Pons (tissue), 1 donor: ENCODE measurements at regions not wholly inside any gene's neighbourhood (a gene's known extent, or its start where the extent isn't known, plus 50 kb on each side); places are given as distances from the start of the nearest gene placed in this dataset.
A peak's percentile ranks its signal among the peaks of the same experiment; 100 is the strongest.

Experiments
- DNase-seq: peaks from one replicate; pipeline ENCODE4 v3.0.0-alpha.2; 2016; ENCODE audit warnings: low spot score

DNA sequence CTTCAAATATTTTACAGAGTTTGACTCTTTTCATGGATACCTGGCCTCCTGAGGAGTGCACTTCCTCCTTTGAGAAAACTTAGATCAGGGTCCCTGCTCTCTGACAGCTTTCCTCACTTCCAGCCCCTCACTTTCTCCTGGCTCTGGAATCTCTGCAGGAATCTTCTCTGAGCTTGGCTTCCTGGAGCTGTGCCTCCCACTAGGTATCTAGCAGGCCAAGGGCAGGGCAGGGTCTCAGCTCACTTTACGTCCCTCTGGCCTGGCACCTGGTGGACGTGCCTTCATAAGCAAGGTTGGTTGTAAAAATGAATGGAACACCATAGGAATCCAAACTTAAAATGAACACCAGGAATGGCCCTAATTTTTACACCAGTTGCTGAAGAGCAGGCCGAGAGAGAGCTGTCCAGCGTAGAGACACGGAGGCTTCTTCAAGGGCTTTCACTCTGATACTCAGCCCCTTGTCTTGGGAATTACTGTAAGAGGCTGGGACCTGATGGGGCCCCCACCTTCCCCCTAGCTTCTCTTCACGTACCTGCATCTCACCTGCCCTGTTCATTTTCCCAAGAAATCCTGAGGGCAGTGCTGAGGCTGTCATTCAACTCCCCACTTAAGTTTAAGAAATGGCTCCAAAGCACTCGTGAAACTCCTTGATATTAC is 426.9 kb upstream of the ID2 start:
- no peak for DNase-seq

DNA sequence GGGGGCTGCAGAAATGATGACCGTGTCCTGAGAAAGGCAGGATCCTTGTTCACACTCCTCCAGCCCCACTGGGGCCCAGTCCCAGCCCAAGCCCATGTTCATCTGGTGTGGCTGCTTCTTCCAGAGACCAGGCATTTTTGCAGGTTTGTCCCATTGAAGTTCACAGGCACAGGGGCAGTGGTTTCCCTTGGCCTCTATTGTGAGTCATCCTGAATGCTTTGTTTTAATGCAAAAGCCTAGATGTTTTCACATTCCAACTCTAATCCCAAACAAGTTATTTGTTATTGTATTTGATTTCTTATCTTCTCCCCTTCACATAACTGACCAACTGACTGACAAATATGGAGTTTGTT is 426.4 kb upstream of the ID2 start:
- no peak for DNase-seq

DNA sequence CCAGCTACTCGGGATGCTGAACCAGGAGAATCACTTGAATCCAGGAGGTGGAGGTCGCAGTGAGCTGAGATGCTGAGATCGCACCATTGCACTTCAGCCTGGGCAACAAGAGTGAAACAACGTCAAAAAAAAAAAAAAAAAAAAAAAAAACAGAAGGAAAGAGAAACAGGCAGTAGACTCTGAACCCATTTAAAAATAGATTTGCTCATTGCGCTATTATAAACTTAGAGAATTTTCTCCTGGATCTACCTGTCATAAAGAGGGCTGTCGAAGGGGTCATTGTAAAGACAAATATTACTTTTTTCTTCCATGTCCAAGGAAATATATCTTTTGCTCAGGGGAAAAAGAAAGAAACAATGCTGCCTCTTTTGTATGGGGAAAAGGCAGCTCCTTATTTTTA is 425.0 kb upstream of the ID2 start:
- DNase-seq, result no peak

DNA sequence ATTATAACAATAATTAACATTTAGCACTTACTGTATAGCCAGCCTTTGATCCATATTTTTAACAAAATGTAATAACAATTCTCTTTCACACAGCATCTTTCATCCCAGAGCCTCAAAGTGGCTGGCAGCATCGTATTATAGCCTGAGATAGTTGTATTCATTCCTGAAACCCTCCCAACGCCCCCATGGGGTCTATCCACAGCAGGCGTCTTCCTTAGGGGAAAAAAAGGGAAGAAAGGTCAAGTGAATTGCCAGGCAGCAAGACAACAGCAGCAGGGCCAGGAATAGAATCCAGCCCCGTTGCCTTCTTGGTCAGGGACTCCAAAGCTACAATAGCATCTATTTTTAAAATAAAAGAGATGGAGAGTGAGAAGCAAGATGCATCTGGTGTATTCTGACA is 424.4 kb upstream of the ID2 start:
- no peak for DNase-seq

DNA sequence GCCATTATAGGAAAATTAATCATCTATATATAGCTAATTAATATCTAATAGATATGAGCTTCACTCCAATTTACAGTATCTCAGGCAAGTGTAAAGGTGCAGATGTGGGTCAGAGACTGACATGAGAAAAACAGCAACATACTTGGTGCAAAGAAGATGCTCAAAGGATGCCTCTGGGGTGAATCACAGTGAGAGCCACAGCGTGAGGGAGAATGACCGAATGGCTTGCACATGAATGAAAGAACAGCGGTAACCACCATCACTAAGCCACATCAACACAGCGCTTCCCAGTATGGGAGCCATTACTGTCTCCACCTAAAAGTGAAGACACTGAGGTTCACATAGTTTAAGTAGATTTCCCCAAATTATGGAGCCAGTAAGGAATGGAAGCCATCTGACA is 423.4 kb upstream of the ID2 start:
- no peak for DNase-seq

DNA sequence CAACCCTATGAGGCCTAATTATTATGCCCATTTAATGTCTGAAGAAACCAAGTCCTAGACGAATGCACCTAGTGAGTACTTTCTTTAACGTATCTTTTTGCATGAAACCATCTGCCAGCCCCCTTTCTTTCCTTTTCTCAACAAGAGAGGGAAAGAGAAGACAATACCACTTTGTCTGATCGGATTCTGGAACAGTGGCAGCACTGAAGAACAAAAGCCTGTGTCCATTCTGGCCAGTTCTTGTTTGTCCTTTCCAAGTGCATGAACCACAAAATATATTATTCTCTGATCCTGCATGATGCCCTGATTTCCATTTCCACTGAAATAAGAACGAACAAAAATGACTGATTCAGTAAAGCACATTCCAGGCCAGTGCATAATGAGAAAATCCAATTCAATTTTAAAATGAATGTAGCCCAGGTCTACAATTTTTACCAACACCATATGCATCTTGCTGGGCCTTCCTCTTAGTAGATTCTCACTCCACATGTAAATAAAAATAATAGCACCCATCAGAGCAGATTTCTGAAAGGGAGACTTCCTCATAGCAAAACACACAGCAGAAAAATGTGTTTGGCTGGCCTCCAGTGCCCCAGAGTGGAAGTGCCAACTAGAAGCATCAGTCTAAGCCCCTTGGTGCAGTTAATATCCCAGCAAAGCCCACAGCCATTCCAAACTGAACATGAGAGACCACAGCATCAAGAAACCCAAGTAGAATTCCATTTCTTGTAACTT is 422.6 kb upstream of the ID2 start:
- peak; percentile 98 for DNase-seq

DNA sequence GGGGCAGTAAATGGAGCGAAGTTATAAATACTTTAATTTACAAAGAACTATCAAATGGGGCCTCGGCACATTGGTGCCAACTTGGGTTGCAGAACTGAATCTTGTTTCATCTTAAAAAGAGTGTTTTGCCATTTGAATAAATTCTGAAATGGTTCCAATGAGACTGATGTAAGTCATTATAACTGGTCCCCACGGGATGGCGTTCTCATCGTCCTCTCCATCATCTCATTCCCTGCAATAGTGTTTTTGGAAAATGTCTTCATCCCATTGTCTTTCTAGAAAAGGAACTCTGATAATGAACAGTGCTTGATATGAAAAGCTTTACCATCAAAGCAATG is 422.0 kb upstream of the ID2 start:
- no peak for DNase-seq

DNA sequence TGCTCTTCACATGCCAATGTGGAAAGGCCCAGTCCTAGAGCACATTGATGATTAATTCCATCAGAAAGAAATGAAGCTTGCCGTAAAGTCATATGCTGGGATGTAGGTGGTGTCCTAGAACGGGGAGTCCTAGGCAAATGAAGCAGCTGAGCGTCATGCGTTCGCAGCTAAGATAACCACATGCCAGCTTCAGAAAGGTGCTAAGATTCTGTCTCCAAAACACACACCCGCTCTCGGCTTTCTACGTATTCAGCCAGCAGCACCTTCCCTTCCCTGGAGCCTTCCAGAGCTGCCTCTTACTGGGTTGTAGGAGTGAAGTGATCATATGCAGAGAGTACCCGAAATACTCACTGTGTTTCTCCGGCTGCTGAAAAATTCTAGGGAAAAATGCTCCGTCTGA is 421.6 kb upstream of the ID2 start:
- DNase-seq, result no peak

DNA sequence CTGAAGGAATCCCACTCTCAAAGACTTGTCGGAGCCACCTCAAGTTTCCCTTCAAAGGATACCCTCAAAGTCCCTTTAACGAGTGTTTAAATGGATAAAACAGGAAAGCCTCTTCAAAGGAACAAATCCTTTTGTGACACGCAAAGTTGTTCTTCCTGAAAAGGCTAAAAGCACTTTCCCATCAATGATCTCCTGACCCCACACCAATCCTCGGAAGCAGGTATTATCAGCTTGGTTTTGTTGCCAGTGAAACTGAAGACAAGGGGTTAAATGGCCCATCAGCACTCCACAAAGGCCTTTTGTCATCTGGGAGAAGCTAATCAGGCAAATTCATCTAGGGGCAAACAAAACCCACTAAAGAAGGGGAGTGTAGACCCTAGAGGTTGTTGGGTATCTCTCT is 418.0 kb upstream of the ID2 start:
- no peak for DNase-seq

DNA sequence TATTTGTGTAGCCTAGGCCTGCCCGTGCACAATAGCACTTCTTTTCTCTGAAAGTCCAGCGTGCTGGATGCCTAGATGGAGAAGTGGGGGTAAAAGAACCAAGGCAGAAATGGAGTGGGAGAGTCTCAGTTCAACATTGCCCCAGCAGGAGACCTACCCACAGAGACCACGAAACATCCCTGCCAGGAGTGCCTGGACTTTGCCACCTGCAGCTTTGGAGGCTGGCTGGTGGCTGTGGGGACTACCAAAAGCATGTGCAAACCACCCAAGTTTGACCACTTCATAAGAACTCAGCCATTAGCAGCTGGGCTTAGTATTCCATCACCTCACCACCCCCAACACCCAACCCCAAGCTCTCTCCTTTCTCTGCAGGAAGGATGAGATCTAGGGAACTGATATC is 416.9 kb upstream of the ID2 start:
- no peak for DNase-seq

DNA sequence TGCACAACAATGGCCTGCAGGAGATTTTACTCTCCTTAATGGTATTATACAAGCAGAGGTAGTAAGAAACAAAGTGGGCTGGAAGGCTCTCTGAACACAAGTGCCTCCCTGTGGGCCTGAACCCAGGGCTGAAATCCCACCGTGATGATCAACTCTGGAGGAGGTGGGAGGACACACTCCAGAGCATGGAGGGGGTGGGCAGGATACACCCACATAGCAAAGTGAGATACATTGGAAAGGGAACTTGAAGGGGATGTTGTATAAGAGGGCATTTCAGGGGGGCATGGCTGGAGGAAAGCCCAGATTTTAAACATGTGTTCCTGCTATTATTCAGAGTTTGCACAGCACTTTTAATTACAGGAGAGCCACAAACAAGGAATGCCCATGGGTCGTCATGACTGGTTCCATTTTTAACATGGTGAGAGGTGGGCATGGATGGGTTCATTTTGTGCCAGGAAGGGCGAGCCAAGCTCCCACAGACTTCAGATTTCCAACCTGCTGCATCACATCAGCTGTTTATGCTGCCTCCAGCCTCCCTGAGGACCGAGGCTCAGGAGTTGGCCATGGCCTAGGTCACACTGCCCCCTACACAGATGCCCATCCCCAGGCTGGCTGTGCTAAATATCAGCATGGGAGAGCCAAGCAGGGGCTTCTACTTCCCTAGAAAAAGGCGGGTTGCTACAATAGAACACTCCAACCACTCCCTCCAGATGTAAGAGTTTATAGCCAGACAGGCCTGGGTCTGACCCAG is 416.2 kb upstream of the ID2 start:
- DNase-seq, result no peak

DNA sequence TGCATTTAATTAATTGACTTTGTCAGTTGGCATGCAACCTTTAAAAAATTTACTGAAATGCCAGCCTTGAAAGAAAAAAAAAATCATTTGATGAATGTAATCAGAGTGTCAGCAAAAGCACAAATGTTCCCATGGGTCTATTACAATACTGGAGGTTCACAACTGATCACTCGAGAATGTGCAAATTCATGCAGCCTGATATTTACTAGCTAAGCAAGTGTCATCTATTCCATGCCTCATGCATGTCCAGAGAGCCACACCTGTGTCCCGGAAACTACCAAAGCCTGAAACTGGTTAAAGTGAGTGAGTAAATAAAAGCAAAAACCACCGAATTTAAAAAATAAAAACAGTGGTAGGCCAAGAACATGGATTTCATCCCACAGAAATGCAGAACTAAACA is 415.3 kb upstream of the ID2 start:
- no peak for DNase-seq

DNA sequence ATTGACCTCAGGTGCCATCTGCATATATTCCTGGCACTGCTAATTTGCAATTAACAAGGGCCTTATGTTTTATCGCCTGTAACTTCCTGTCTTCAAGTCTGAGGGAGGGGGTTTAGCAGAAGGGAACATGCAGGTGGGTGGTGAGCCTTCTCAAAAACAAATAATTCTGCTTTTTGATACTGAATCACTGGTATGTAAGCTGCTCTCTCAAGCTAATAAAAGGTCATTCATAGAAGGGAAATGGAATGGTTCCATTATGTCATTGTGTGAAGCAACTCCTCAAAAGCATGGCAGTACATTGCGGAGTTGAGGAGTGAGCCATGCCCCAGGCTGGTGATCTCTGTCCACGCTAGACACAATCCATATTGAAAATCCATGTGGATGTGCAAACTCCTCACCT is 414.8 kb upstream of the ID2 start:
- DNase-seq, result peak; percentile 58

DNA sequence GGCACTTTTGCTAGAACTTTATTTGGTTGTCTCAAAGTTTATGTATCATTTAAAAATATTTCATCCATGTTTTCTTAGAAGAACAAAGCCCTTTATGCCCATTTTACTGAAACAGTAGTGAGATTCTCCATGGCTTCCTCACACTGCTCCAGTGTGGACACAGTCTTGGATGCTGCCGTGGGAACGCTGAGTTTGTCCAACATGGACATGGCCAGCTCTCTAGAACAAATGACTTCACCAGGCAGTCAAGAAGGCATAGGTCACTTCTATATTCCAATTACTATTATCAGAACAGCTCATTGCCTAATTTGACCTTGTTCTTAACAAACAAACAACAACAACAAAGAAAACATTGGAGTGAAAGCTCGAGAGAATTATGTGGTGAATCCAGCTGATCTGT is 414.1 kb upstream of the ID2 start:
- DNase-seq, result no peak

DNA sequence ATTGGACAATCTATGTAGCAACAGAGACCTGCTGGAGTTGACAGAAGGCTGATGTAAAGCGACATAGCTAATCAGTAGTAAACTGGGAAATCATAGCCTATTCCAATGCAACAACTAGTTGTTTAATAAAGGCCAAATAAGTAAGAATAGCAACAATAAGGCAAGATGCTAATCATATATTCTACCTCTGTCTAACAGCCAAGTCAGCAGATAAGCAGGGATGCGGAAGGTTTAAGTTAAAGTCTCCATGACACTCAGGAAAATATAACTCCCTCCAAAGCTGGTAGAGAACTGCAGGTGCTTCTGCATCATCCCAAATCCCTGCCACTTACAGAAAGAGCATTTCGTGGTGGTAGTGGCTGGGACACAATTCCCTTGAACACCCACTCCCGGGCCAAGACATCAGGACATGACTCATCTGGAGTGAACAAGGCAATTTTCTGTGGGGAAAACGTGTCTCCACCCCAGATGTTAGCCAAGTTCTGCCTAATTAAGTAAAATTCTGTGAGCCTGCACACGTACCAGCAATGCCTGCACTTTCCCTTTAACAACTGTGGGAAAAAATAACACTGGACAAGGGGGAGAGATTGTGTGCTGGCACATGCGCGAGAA is 413.6 kb upstream of the ID2 start:
- DNase-seq, result no peak

DNA sequence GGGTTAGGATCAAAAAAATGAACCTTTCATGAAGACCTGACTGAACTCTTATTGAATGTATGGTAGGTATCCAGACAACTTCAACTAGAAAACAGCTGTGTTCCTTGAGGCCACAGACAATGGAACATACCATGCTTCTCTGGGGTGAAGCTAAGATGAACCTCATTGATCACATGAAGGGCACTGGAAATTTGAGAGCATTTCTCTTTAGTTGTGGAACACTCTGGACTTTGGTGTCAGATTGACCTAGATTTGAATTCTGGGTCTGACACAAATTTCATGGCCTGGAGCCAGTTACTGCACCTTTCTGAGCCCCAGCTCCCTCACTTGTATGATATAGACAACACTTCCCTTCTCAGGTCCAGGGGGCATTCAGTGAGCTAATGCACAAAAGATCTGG is 411.2 kb upstream of the ID2 start:
- DNase-seq, result no peak

DNA sequence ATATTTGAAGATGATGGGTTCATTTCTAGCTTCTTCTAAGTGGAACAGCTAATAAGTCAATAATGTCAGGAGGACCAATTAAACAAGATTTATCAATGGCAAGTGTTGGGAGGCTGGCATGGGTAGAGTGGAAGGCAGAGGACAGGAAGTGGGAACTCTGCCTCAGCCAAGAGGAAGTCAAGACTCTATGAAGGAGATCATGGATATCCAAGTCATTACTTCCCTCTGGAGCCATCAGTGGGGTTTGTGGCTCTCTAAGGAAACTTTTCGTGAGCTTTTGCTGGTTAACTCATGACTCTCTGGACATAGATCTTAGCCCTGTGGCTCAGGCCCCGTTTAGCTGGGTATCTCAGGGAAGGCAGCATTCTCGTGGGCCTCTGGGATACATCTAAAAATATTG is 410.4 kb upstream of the ID2 start:
- DNase-seq, result no peak

DNA sequence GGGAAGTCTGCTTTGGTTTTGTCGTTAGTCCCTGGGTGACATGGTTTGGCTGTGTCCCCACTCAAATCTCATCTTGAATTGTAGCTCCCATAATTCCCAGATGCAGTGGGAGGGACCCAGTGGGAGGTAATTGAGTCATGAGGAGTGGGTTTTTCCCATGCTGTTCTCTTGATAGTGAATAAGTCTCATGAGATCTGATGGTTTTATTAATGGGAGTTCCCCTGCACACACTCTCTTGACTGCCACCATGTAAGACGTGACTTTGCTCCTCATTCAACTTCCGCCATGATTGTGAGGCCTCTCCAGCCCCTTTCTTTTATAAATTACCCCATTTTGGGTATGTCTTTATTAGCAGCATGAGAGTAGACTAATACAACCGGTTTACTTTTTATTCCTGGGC is 405.8 kb upstream of the ID2 start:
- DNase-seq, result no peak

DNA sequence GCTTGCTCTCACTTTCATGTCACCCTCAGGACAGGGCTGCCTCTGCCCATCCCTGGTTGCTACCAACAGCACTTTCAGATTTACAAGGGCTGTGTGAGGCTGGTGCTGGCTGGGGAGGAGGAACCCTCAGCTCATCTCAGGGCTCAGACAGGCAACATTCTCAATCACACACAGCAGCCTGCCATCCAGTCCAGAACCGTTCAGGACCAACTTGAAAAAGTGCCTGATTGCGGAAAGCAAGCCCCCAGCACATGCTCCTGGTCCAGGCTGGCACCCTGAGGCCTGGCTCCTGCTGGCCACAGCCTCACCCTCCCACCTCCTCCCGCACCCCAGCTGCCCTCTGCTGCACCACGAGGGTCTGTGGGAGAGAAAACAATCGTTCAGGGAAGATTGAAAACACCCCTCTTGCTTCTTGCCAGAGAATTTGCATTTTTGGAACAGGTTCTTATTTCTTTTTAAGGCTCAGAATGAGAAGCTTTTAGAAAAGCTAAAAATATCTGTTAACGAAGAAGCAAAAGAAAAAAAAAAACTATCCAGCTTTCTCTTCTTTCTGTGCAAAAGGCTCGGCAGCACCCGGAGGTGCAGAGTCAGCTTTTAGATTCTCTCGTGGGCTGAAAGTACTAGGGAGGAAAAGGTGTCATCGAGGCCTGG is 403.8 kb upstream of the ID2 start:
- DNase-seq, result peak; percentile 46

DNA sequence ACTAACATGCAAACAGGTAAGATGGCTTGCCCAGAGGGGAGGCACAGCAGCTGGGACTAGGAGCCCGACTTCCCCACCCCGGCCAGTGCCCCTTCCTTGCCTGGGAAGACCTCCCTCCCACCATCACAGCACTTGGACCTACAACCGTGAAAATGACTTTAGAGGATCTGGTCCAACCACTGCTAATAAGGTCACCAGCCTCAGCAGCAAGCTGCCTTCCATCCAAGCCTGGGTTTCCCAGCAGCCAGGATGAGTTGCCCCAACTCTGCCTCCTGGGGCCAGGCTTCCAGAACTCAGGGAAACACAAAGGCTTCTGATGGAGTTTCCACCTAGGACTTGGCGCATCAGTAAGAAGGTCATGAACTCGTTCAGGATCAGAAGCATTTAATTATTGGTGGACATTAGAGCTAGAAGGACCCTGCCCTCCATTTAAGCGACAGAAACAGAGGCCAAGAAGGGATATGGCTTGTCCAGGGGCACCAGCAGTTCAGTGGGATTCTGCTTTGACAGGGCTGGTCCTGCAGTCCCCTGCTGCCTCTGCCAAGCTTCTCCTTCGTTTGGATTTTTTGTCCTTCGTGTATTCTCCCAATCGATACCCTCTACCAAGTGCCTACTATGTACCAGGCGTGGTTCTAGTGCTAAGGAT is 403.0 kb upstream of the ID2 start:
- peak; percentile 26 for DNase-seq

DNA sequence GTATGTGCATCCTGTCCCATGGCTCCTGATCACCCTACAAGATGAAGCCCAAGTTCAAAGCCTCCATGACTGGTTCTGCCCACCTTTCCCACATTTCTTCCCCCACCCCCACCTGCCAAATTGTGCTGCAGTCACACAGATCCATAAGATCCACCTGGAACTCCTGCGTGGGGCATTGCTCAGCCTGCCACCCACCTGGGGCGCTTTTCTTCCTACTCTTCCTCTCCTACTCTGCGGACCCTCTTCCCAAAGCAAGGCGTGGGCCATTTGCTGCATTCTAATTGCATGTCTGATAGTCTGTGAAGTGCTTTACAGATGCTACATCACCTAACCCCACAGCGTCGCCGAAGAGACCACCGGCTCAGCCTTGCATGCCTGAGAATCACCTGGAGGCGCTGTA is 402.4 kb upstream of the ID2 start:
- DNase-seq, result no peak

DNA sequence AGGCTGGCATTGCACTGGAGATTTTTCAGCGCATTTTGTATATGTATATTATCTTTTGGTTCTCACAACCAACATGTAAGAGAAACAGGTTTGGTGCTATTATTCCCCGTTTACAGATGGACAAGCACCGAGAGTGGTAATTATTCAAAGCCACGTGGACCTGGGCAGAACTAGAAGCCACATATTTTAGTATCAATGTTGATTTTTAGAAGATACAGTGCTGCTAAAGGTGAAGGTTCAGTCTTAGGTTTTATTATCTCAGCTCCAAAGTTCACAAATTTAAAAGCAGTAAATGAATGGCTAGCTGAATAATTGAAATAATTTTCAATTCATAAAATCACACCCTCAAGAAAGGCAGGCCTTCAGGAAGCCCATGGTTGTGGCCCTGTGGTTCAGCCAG is 400.6 kb upstream of the ID2 start:
- DNase-seq, result no peak
